Thymus (tissue), 11 donors: ENCODE measurements at regions not wholly inside any gene's neighbourhood (a gene's known extent, or its start where the extent isn't known, plus 50 kb on each side); places are given as distances from the start of the nearest gene placed in this dataset.

Experiments
- DNase-seq, 9 donors: peaks; one replicate each; pipeline ENCODE4 v3.0.0-alpha.2; 2013; ENCODE audit warnings: low spot score in 9 of 9, low read depth in 6 of 9, missing footprints in 1 of 9
- H3K27ac ChIP-seq, 2 donors: one replicate each; pipeline ENCODE4 v1.5.1; 2013; ENCODE audit warnings: control low read depth in 1 of 2, low read depth in 1 of 2, low read length in 1 of 2, mild to moderate bottlenecking in 1 of 2, moderate library complexity in 1 of 2
- H3K27me3 ChIP-seq, 2 donors: one replicate each; pipeline ENCODE4 v1.5.1; 2013; ENCODE audit warnings: low read length in 1 of 2; ENCODE audit not compliant: control insufficient read depth in 2 of 2, insufficient read depth in 1 of 2
- H3K36me3 ChIP-seq, 2 donors: one replicate each; pipeline ENCODE4 v1.5.1; 2013; ENCODE audit warnings: low read length in 1 of 2, mild to moderate bottlenecking in 1 of 2, moderate library complexity in 1 of 2; ENCODE audit not compliant: control insufficient read depth in 2 of 2, insufficient read depth in 2 of 2
- H3K4me1 ChIP-seq, 2 donors: one replicate each; pipeline ENCODE4 v1.5.1; 2013; ENCODE audit warnings: low read length in 2 of 2; ENCODE audit not compliant: control insufficient read depth in 2 of 2, insufficient read depth in 2 of 2
- H3K4me3 ChIP-seq, 2 donors: one replicate each; pipeline ENCODE4 v1.5.1; 2013; ENCODE audit warnings: low read length in 2 of 2, control low read depth in 1 of 2, mild to moderate bottlenecking in 1 of 2
- H3K9me3 ChIP-seq, 2 donors: one replicate each; pipeline ENCODE4 v1.5.1; 2013; ENCODE audit warnings: low read length in 1 of 2, mild to moderate bottlenecking in 1 of 2; ENCODE audit not compliant: control insufficient read depth in 2 of 2, insufficient read depth in 1 of 2
- WGBS: extraction: QIAGEN DNeasy Blood & Tissue Kit; methylation state at CpG from one replicate; pipeline ENCODE4 v1.1.7; 2013; 5-methylcytosine and 5-hydroxymethylcytosine counted together
- donor health status: healthy.

DNA sequence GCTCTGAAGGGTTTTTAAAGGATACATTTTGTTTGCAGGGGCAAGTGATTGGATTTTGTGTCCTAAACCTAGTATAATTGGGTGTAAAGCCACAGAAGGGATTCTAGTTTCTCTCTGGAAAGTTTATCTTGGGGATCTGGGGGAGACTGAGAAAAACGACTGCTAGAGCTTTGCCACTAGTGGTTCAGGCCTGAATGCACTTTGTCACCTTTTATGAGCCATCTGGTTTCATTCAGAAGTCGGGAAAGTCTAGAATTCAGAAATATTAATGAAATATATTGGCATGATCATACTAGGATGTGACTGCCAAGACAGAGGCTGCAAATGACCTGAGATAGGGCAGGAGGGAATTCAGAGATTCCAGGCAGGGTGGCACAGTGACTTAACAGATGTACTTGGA is 111.5 kb upstream of the KCNK2 start:
- Histone ChIP-seq H3K36me3 (no peaks in the 10 kb centered on the region), H3K9me3 (no peaks in the 10 kb centered on the region), H3K27ac (no peak overlapping the region), H3K4me3 (no peak overlapping the region), H3K4me1 (no peaks in the 10 kb centered on the region), H3K27me3 (no peaks in the 10 kb centered on the region)
- DNase-seq = no peak
- 57% methylated on average over 2 of the region's 2 CpGs for WGBS

DNA sequence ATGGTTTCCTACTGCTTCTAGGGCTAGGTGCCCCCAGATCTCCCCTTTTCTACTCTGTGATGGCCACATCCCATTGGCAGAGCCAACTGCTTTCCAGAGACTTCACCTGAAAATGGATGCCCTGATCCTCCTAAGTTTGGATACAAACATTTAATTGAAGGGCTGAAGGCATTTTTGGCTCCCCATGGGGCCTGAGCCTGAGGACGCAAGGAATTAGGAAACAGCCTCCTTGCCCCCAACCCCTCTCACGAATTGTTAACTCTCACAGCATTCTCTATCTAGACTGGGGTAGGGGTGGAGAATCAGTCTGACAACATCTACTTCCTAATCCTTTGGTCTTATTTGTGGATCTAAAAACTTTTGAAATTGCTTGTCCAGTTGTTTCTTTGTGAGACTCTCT is 108.5 kb upstream of the KCNK2 start:
- no peak for DNase-seq
- no peaks in the 10 kb centered on the region for H3K4me1 ChIP-seq
- no peak overlapping the region for H3K4me3 ChIP-seq
- peak overlapping the region in 1 of 2 donors; percentile 52 for H3K27ac ChIP-seq
- 88% methylated on average over 2 of the region's 2 CpGs for WGBS
- no peaks in the 10 kb centered on the region for H3K9me3 ChIP-seq
- H3K36me3 ChIP-seq = no peaks in the 10 kb centered on the region
- no peaks in the 10 kb centered on the region for H3K27me3 ChIP-seq

DNA sequence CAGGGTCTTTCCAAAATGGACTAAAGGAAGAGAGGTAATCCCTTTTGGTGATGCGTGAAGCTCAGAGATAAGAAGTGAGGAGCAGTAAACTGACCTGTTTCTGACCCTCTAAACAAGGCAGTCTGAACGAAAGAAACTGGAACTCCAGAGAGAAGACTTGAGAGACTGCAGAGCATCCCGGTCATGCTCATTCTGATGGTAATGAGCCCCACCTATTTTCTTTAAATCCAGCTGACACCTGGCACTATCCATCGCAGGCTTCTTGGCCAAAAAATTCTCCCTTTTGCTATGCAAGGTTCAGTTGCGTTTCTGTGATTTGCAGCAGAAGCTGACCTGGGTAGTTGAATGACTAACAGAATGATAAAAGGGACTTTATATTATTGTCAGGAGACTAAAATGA is 105.9 kb upstream of the KCNK2 start:
- Histone ChIP-seq H3K36me3 (no peaks in the 10 kb centered on the region), H3K4me1 (no peaks in the 10 kb centered on the region), H3K27me3 (no peaks in the 10 kb centered on the region), H3K9me3 (no peaks in the 10 kb centered on the region), H3K27ac (no peak overlapping the region), H3K4me3 (no peak overlapping the region)
- DNase-seq = no peak
- WGBS = 39% methylated on average over 5 of the region's 5 CpGs

DNA sequence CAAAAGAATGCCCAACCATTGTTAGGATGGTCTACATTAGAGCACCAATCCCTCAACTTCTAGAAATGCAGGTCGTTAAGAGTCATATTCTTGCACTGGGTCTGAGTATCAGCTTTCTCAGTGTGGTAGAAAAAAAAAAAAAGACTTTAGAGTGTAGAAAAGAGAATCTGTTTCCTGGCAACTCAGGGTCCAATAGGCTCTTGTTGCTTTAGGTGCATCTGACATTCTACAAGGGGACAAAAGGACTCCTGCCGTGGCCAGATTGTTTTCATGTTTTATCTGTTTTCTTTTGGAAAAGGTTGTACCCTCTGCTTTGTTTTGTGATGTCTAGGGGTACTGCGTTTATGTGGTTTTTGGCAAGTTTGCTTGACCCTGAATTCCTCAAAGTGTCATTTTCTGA is 105.4 kb upstream of the KCNK2 start:
- H3K36me3 ChIP-seq = no peaks in the 10 kb centered on the region
- no peak for DNase-seq
- no peak overlapping the region for H3K27ac ChIP-seq
- no peaks in the 10 kb centered on the region for H3K9me3 ChIP-seq
- WGBS = 72% methylated on average over 3 of the region's 3 CpGs
- H3K27me3 ChIP-seq = no peaks in the 10 kb centered on the region
- H3K4me1 ChIP-seq = no peaks in the 10 kb centered on the region
- H3K4me3 ChIP-seq = no peak overlapping the region

DNA sequence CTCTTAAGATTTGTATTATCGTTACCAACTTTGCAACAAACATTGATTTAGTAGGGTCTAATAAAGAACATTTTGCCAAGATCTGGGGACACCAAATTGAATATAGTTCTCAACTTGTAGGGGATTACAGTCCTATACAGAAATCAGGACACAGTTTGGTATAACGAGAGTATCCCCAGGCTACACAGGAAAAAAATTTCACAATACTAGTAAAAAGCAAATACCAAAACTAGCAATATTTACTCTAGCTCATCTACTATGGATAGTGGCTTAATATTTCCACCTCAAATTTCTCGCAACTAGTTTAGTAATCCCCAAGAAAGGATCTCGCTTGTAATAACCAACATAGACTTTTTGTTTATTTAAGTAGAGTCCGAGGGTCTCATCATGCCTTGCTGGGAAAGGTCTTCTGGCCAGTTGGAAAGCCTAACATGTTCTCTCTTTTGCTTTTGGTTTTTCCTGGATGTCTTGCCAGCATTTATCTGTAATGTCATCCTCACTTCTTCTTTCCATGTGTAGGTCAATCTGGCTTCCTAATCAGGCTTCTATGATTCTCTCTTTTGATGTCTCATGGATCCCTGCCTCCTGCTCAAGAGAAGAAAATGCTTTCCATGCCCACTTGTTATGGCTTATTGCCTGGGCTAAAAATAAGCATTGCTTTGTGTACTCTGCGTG is 104.7 kb upstream of the KCNK2 start:
- H3K4me1 ChIP-seq = no peaks in the 10 kb centered on the region
- H3K36me3 ChIP-seq = no peaks in the 10 kb centered on the region
- WGBS = 77% methylated on average over 6 of the region's 6 CpGs
- DNase-seq = no peak
- no peak overlapping the region for H3K27ac ChIP-seq
- H3K9me3 ChIP-seq = no peaks in the 10 kb centered on the region
- no peaks in the 10 kb centered on the region for H3K27me3 ChIP-seq
- H3K4me3 ChIP-seq = no peak overlapping the region

DNA sequence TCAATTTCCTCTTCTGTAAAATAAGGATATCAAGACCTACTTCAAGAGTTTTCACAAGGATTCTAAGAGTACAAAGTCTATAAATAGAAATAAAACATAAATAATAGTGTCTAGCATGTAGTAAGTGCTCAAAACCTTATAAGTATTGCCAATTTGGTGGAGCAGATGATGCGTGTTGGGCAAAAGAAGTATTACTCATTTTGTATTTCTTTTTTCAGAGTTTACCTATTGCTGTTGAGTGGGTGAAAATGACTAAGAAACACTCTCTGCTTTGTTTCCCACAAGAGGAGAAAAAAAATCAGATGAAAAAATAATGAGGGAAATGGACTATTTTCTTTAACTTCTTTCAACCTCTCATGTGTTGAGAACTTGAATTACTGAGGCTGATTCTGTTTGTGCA is 103.3 kb upstream of the KCNK2 start:
- Histone ChIP-seq H3K27me3 (no peaks in the 10 kb centered on the region), H3K36me3 (no peaks in the 10 kb centered on the region), H3K4me3 (no peak overlapping the region), H3K9me3 (no peaks in the 10 kb centered on the region), H3K4me1 (no peaks in the 10 kb centered on the region), H3K27ac (no peak overlapping the region)
- DNase-seq = no peak
- WGBS = 99% methylated on average over 1 of the region's 1 CpG

DNA sequence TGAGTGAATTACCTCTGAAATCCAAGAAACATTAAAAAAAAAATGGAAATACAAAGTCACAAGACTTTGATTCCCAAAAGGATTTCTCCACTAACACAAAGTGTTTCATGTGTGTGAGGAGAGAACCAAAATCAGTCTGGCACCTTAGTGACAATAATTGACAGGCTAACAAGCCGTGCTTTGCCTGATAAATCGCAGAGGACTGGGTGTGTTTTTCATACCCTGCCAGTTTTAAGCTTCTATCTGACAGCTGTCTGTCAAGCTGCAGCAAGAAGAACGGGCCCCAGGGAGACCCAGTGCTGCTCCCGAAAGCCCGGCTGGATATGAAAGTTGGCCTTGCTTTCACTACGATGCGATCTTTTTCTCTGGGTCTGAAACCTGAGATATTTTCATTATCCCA is 101.6 kb upstream of the KCNK2 start:
- no peaks in the 10 kb centered on the region for H3K27me3 ChIP-seq
- no peaks in the 10 kb centered on the region for H3K9me3 ChIP-seq
- no peak overlapping the region for H3K27ac ChIP-seq
- WGBS = 88% methylated on average over 7 of the region's 7 CpGs
- H3K4me1 ChIP-seq = no peaks in the 10 kb centered on the region
- H3K36me3 ChIP-seq = no peaks in the 10 kb centered on the region
- H3K4me3 ChIP-seq = no peak overlapping the region
- DNase-seq = no peak

DNA sequence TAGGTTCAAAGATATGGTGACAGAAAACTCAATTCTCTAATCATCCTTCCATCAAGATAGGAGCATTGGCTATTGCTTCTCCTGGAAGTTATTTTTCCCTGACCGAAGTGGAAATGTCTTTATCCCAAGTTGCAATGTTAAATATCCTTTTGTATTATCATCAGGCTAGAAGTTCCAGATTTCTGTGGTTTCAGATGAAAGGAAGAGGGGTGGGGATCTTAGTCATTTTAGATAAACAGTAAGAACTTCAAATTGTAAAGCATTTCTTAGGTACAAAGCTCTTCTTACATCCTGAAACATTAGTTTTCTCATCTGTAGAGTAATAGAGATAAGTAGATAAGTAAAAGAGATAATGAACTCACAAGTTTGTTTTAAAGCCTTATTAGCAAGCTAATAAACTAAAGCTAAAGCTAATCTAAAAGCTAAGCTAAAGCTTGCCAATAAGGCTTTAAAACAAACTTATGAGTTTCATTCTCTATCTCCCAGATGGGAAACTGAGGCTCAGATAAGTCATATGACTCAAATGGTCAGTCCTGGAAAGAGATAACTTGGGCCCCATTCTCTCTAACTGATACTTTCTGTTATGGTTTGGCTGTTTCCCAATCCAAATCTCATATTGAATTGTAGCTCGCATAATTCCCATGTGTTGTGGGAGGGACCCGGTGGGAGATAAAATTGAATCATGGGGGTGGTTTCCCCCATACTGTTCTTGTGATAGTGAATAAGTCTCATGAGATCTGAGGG is 99.2 kb upstream of the KCNK2 start:
- no peaks in the 10 kb centered on the region for H3K36me3 ChIP-seq
- no peaks in the 10 kb centered on the region for H3K4me1 ChIP-seq
- WGBS = 92% methylated on average over 3 of the region's 3 CpGs
- no peak overlapping the region for H3K27ac ChIP-seq
- H3K4me3 ChIP-seq = no peak overlapping the region
- no peaks in the 10 kb centered on the region for H3K9me3 ChIP-seq
- no peak for DNase-seq
- no peaks in the 10 kb centered on the region for H3K27me3 ChIP-seq

DNA sequence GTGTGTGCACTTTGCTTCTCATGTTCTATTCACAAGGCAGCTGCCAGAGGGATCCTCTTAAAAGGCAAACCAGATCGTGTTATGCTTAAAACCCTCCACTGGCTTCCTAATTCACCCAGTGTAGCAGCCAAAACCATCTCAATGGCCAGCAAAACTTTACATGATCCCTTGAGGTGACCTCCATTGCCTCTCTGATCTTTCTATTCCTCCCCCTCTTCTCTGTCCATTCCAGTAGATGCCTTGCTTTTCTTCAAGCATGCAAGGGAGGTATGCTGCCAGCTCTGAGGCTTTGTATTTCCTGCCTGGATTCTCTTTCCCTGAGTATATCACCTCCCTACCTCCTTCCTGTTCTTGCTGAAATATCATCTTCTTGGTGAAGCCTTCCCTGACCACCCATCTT is 93.2 kb upstream of the KCNK2 start:
- H3K27me3 ChIP-seq = no peaks in the 10 kb centered on the region
- H3K27ac ChIP-seq = no peak overlapping the region
- no peaks in the 10 kb centered on the region for H3K9me3 ChIP-seq
- no peaks in the 10 kb centered on the region for H3K36me3 ChIP-seq
- WGBS = 75% methylated on average over 1 of the region's 1 CpG
- H3K4me3 ChIP-seq = no peak overlapping the region
- DNase-seq = no peak
- no peaks in the 10 kb centered on the region for H3K4me1 ChIP-seq
